ENCODE measurements at regions not wholly inside any gene's neighbourhood (a gene's known extent, or its start where the extent isn't known, plus 50 kb on each side); places are given as distances from the start of the nearest gene placed in this dataset.

DNA sequence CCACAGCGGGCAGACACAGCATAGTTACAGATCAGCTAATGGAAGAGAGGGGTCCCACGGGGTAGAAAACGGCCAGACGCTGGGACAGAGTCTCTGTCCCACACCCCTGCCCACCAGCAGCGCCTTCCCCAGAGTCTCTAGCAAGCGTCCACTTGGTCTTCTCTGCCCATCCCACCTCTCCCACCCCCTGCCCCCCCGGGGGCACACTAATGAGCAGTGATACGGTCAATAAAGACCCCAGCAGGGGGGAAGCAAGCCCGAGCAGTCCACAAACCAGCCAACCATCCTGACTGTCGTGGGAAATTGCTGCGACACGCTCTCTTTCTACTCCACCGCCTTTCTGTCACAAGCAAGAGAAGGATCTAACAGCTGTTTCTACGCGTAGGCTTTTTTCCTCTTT lies 374.7 kb downstream of the NPHP4 start:
- TF ChIP-seq, protein P1, sequence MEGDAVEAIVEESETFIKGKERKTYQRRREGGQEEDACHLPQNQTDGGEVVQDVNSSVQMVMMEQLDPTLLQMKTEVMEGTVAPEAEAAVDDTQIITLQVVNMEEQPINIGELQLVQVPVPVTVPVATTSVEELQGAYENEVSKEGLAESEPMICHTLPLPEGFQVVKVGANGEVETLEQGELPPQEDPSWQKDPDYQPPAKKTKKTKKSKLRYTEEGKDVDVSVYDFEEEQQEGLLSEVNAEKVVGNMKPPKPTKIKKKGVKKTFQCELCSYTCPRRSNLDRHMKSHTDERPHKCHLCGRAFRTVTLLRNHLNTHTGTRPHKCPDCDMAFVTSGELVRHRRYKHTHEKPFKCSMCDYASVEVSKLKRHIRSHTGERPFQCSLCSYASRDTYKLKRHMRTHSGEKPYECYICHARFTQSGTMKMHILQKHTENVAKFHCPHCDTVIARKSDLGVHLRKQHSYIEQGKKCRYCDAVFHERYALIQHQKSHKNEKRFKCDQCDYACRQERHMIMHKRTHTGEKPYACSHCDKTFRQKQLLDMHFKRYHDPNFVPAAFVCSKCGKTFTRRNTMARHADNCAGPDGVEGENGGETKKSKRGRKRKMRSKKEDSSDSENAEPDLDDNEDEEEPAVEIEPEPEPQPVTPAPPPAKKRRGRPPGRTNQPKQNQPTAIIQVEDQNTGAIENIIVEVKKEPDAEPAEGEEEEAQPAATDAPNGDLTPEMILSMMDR (IDR thresholded peaks at IDR 0.05) = no peak
- TF ChIP-seq POLR2A (IDR thresholded peaks at IDR 0.05) = no peak

Measured in lower leg skin (tissue), 3 donors.